ENCODE measurements at regions not wholly inside any gene's neighbourhood (a gene's known extent, or its start where the extent isn't known, plus 50 kb on each side); places are given as distances from the start of the nearest gene placed in this dataset.
A peak's percentile ranks its signal among the peaks of the same experiment; 100 is the strongest.

DNA sequence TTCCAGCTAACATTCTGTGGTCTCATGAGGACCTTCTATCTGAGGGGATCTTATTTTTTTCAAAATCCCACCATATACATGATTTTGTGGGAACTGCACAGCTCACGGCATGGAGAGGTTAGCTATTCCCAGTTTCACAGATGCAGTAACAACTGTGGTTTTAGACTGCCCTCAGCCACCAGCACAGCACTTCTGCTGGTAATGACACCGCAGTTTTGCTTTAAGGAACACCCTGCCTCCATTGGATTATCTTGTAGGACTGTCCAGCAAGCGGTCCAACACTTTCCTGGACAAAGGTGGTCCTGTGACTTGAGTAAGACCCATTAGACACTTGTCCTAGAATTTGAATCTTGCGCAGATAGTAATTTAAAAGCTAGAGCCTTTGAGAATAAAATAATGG, 65.3 kb upstream of the SMNDC1 start:
- DNase-seq, result no peak
- H3K27me3 ChIP-seq, result no peaks in the 10 kb centered on the region
- no peak overlapping the region for H3K4me3 ChIP-seq
- no peaks in the 10 kb centered on the region for H3K36me3 ChIP-seq
- no peaks in the 10 kb centered on the region for H3K9me3 ChIP-seq

DNA sequence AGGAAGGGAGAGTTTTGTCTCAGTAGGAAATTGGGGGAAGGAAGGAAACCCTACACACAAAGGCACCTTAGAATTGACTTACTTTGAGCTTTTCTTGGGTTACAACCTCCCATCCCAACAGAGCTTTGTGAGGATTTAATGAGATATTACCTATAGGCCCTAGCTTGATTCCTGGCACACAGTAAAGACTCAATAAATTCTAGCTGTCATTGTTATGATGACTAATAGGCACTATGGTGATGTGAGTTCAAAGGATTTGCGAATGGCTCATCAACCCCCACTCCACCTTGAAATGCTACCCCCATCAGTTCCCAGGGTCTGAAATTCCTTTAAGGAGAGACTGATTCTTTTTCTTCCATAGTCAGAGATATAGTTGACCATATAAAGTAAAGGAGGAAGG, 67.9 kb upstream of the SMNDC1 start:
- Histone ChIP-seq H3K9me3 (no peaks in the 10 kb centered on the region), H3K4me3 (no peak overlapping the region), H3K36me3 (no peaks in the 10 kb centered on the region), H3K27me3 (no peaks in the 10 kb centered on the region)
- DNase-seq, result no peak

DNA sequence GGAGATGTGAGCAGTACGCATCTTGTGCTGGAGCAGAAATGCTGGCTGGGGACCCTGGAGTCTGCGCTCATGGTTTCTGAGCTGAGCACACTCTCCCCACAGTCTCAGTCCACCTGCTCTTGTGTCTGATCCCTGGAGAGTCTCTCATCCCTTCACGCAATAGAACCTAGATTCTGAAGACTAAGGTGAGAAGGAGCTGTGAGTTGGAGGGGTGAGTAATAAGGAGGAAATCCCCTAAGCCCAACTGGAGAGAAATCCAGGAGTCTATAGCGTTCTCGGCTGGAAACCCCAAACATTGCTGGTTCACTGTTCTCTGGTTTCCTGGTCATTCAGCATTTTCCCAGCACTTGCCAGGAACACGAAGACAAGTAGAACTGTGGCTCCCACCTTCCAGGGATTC, 68.3 kb upstream of the SMNDC1 start:
- no peak for DNase-seq
- no peaks in the 10 kb centered on the region for H3K27me3 ChIP-seq

DNA sequence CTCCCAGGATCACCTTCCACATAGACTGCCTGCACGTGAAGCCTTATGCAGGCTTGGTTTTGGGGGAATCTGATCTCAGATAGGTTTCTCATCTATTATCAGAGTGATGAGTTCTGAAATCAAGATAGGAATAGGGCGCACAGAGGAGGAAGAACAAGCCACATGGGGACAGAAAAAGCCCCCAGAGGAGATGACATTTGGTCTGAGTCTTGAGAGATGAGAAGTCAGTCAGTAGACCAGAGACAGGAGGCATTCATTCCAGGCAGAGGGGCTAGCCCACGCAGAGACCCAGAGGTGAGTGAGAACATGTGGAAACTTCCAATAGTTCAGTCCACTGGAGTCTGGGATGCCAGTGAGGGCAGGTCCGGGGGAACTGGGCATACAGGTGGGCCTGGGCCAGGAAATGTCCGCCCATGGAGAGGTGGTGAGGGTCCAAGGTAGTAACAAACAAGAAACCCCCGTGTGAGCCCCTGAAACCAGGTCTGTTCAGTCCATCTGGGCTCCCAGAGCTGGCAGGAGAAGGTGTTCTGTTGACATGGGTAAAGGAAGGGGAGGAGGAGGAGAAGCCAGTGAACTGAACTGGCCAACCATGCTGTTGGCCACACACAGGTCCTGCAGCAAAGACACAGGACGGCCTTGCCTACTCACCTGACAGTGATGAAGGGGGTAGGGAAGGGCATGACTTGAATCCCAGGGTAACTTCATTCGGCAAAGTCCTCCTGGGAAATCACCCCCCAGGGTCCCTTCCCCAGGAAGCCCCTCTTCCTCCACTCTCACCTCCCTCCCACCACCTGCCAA, 69.3 kb upstream of the SMNDC1 start:
- H3K4me3 ChIP-seq, result no peak overlapping the region
- no peaks in the 10 kb centered on the region for H3K36me3 ChIP-seq
- no peaks in the 10 kb centered on the region for H3K27me3 ChIP-seq
- H3K9me3 ChIP-seq, result no peaks in the 10 kb centered on the region
- no peak for DNase-seq

More for the DNA sequence above, 68.3 kb upstream of the SMNDC1 start:
- Histone ChIP-seq H3K36me3 (no peaks in the 10 kb centered on the region), H3K4me3 (no peak overlapping the region), H3K9me3 (no peaks in the 10 kb centered on the region)

DNA sequence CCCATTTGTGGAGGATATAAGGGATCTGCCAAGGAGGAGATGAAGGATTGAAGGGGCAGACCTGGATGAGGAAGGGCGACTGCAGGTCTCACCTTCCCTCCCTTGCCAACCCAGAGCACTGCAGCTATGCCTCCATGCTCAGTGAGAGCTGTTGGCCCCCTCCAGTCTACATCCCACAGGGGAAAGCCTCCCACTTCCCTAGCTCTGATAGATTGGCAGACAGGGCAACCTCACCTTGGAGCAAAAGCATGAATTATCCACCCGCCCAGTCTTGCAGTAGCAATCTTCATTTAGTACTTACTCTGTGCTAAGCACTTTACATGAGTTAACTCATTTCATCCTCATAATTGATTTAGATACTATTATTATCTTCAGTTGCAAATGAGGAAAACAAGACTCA, 70.4 kb upstream of the SMNDC1 start:
- Histone ChIP-seq H3K9me3 (no peaks in the 10 kb centered on the region), H3K27me3 (no peaks in the 10 kb centered on the region), H3K36me3 (no peaks in the 10 kb centered on the region), H3K4me3 (no peak overlapping the region)
- DNase-seq, result no peak

DNA sequence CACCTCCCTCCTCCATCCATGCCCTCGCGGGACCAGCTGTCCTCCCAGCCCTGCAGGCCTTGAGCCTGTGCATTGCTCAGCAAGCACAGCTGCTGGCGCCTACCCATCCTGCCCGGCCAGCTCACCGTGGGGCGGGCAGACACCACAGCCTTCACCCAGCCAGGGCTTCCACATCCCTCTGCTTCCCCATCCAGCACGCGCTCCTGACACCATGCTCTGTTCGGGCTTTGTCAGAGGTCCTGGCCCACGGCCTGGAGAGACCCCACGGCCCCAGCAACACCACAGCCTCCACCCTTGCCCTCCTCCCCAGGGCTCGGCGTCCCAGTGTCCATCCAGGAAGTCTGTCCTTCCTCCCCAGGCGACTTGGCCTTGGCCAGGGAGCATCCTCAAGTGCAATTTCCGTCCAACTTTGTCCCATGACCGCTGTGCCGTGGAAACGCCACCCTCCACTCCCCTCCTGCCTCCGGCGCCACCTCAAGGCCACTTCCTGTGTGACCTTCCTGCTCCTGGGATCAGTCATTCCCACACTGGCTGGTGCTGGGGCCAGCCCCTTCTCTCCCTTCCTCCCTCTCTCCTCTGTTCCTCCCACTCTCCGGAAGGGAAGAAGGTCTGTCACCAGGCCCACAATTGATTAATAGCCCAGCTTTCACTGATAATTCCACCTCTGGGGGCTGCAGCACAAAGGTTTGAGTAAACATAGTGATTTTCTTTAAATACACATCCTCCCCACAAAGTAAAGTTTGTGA, 71.5 kb upstream of the SMNDC1 start:
- Histone ChIP-seq H3K27me3 (no peaks in the 10 kb centered on the region), H3K9me3 (no peaks in the 10 kb centered on the region), H3K4me3 (no peak overlapping the region), H3K36me3 (no peaks in the 10 kb centered on the region)
- peak; percentile 53 for DNase-seq

DNA sequence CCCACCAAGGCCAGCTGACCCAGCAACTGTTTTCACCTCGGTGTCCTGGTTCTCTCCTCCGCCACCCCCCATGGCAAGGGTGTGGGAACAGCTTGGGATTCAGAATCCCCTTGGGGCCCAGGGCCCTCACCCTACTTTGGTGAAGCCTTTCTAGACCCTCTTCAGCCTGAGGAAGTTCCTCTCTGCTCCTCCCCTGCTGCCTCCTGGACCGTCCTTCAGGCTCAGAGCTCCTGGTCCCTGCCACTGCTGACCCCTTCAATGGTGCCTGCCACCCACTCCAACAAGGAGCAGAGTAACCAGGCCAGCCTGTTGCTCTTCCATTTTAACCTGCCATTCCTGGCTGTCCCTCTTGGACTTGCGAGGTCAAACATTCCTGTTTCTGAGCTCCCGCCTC, 72.0 kb upstream of the SMNDC1 start:
- DNase-seq, result no peak
- no peaks in the 10 kb centered on the region for H3K9me3 ChIP-seq
- H3K4me3 ChIP-seq, result no peak overlapping the region
- H3K27me3 ChIP-seq, result no peaks in the 10 kb centered on the region
- H3K36me3 ChIP-seq, result no peaks in the 10 kb centered on the region

DNA sequence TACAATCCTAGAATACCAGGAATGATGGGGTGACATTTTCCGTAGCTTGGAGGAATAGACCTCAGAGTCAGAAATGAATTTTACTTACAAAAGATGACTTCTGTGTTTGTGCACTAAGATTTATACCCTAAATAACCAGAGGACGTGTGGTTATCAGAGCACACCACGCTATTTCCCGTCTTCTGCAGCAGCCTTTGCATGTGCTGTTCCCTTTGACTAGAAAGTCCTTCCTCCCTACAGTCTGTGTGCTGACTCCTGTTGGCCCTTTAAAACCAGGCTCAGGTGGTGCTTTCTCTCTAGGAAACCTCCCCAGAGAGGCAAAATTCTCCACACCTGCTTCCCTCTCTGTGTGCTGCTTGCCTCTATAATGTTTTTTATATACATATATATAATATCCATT, 73.3 kb upstream of the SMNDC1 start:
- Histone ChIP-seq H3K27me3 (no peaks in the 10 kb centered on the region), H3K36me3 (no peaks in the 10 kb centered on the region), H3K9me3 (no peaks in the 10 kb centered on the region), H3K4me3 (no peak overlapping the region)
- no peak for DNase-seq

DNA sequence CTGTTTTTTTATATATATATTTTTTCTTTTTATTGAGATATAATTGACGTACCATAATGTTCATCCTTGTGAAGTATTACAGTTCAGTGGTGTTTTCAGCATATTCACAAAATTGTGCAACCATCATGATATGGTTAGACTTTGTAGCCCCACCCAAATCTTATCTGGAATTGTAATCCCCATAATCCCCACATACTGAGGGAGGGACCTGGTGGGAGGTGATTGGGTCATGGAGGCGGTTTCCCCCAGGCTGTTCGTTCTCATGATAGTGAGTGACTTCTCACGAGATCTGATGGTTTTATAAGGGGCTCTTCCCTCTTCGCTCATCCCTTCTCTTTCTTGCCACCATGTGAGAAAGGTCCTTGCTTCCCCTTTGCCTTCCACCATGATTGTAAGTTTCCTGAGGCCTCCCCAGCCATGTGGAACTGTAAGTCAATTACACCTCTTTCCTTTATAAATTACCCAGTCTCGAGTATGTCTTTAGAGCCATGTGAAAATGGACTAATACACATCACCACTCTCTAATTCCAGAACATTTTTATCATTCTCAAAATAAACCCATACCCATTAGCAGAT, 73.9 kb upstream of the SMNDC1 start:
- no peak for DNase-seq
- Histone ChIP-seq H3K4me3 (no peak overlapping the region), H3K9me3 (no peaks in the 10 kb centered on the region), H3K36me3 (no peaks in the 10 kb centered on the region), H3K27me3 (no peaks in the 10 kb centered on the region)

DNA sequence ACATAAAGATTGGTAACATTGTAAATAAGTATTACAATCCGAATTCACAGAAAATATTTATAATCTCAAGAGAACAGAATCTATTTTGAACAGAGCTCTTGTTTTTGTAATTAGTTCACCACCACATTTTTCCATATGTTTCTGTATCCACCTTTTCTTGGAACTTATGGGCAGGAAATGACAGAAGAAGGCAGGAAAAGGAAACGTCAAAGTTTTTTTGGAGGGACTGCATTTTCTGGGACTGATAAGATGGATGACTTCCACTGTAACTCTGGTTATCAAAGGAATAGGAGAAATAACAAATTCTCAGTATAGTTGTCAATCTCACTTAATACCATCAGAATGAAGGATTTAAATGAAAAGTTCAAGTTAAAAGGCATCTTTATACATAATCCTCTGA, 75.1 kb upstream of the SMNDC1 start:
- H3K27me3 ChIP-seq, result no peaks in the 10 kb centered on the region
- H3K9me3 ChIP-seq, result no peaks in the 10 kb centered on the region
- H3K4me3 ChIP-seq, result no peak overlapping the region
- DNase-seq, result no peak
- no peaks in the 10 kb centered on the region for H3K36me3 ChIP-seq

DNA sequence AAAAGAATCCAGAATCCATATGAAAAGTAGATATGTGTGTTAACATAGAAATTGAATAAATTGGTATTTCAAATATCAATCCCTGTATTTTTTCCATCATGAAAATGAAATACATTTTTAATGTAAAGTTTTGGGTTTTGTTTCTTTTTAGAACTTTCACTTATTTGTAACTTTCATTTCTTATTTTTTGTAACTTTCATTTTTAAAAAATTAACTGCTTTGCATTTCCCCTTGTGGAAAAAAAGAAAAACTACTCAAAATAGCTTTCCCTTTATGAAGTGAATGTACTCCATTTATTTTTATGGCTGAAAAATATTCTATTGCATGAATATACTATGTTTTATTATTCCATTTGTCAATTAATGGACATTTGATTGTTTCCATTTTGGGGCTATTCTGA, 75.6 kb upstream of the SMNDC1 start:
- no peak for DNase-seq
- H3K27me3 ChIP-seq, result no peaks in the 10 kb centered on the region
- H3K9me3 ChIP-seq, result no peaks in the 10 kb centered on the region
- no peak overlapping the region for H3K4me3 ChIP-seq
- no peaks in the 10 kb centered on the region for H3K36me3 ChIP-seq

DNA sequence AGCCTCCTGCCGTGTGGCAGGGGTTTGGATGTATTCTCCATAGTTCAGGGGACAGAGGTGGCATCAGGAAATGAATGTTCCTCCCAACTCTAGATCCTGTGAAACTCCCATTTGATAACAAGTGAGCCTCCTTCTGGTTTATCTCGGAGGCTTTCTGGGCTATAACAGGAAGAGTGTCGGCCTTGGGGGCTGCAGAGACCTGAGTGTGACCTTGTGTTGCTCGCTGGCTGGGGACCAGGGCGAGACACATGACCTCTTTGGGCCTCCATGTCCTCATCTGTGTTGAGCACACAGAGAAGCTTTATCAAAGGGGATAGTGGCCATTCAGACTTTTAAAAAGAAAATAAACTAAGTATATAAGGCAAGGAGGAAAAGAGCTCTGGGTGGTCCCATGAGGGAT, 78.0 kb upstream of the SMNDC1 start:
- Histone ChIP-seq H3K27me3 (no peaks in the 10 kb centered on the region), H3K36me3 (no peaks in the 10 kb centered on the region), H3K4me3 (no peak overlapping the region), H3K9me3 (no peaks in the 10 kb centered on the region)
- no peak for DNase-seq

DNA sequence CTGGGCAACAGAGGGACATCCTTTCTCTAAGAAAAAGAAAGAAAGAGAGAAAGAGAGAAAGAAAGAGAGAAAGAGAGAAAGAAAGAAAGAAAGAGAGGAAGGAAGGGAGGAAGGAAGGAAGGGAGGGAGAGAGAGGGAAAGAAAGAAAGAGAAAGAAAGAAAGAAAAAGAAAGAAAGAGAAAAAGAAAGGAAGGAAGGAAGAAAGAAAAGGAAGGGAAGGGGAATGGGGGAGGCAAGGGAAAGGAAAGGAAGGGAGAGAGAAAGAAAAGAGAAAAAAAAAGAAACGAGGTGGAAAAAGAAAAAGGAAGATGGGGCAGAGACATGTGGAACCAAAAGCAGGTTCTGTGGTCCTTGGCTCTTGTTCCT, 82.9 kb upstream of the SMNDC1 start:
- no peaks in the 10 kb centered on the region for H3K9me3 ChIP-seq

DNA sequence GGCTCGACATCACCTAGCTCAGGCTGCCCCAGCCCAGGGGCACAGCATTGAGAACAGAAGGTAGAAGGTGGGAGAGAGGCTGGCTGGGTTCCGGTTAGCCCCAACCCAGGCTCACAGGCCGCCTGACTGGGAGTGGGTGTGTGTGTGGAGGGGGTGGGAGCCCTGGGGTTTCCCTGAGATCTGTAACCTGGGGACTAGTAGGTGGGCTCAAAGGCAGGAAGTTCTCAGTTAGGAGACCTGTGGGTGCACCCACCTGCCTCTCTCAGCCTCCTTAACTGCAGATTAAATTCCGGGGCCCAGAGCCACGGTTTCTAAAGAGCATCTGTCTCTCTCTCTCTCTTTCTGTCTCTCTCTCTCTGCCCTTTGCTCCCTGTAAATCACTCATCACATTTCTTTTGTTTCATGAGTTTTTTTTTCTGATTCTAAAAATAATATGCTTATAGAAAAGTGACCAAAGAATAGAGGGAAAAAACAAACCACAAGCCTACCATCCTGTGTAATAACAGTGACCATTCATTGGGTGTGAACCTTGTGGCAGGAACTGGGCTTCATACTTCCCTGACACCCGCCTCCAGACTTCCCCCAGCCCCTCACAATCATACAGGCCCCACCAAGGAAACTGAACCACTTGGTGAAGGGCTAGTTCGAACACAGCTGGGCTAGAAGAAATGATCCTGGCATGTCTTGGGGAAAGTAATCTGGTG, 83.4 kb upstream of the SMNDC1 start:
- H3K27me3 ChIP-seq, result no peaks in the 10 kb centered on the region
- DNase-seq, result no peak
- H3K4me3 ChIP-seq, result no peak overlapping the region
- no peaks in the 10 kb centered on the region for H3K36me3 ChIP-seq
- H3K9me3 ChIP-seq, result no peaks in the 10 kb centered on the region

More for the DNA sequence above, 82.9 kb upstream of the SMNDC1 start:
- Histone ChIP-seq H3K36me3 (no peaks in the 10 kb centered on the region), H3K4me3 (no peak overlapping the region), H3K27me3 (no peaks in the 10 kb centered on the region)
- no peak for DNase-seq

DNA sequence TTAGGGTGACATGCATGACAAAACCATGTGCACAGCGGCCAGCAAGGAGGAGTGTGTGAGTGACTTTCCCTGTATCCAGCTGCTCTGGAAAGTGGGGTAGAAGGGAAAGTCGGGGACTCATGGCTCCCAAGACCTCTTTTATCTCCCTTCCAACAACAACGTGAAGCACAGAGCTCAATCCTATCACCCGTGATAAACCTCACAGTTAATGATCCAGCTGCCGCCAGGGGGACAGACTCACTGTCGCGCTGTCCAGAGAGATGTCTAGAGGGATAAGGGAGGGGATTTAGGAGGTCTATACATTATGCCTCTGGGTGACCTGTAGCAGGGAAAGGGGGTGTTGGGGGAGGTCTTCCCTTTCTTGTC, 84.0 kb upstream of the SMNDC1 start:
- no peaks in the 10 kb centered on the region for H3K9me3 ChIP-seq
- DNase-seq, result no peak

DNA sequence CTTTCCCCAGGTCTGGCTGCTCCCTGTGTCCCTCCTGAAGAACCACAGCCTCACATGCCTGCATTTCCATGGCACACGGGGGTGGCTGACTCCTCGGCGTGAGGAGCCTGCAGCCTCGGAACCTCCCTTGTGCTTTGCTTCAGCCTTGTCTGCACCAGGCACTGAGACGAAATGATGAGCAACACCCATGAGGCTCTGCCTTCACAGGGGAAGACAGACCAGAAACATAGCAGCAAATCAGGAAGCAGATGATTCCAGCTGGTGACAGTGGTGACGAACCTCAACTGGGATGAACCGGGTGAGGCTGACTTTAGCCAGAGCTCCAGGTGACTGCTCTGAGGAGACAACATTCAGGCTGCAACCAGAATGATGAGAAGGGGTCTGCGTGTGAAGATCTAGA, 84.5 kb upstream of the SMNDC1 start:
- Histone ChIP-seq H3K9me3 (no peaks in the 10 kb centered on the region), H3K4me3 (no peak overlapping the region), H3K36me3 (no peaks in the 10 kb centered on the region), H3K27me3 (no peaks in the 10 kb centered on the region)
- DNase-seq, result no peak

More for the DNA sequence above, 84.0 kb upstream of the SMNDC1 start:
- H3K27me3 ChIP-seq, result no peaks in the 10 kb centered on the region
- no peaks in the 10 kb centered on the region for H3K36me3 ChIP-seq
- H3K4me3 ChIP-seq, result no peak overlapping the region

DNA sequence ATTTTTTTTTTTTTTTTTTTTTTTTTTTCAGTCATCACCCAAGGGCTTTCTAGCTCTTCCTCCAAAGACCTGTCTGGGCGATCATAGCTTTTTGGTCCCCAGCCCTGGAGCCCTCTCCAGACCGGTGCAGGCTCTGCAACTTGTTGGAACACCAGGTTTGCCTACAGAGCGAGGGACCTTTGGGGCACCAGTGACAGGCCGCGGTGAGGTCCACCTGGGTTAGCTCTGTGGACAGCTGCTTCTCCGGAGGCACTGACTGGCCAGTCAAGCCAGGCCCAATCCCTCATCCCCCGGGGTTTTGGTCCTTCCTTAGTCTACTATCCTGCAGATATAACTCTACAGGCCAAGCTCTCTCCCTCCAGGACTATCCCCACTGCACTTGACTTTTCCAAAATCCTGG, 86.8 kb upstream of the SMNDC1 start:
- no peak for DNase-seq
- Histone ChIP-seq H3K27me3 (no peaks in the 10 kb centered on the region), H3K9me3 (no peaks in the 10 kb centered on the region), H3K4me3 (no peak overlapping the region), H3K36me3 (no peaks in the 10 kb centered on the region)

Data from MG63 (cell line).